Tibial artery (tissue), 4 donors: ENCODE measurements at regions not wholly inside any gene's neighbourhood (a gene's known extent, or its start where the extent isn't known, plus 50 kb on each side); places are given as distances from the start of the nearest gene placed in this dataset.

Experiments used
- DNase-seq, 2 donors: peaks; one replicate each; pipeline ENCODE4 v3.0.0-alpha.2; 2019
- H3K27ac ChIP-seq, 2 donors: fragments of 200-600 bp; sonication (generic) in 1 of 2; 1 replicate in 1 of 2; 2 replicates in 1 of 2; pipeline ENCODE4 v1.5.1; 2018 to 2019; ENCODE audit warnings: mild to moderate bottlenecking in 1 of 2
- H3K27me3 ChIP-seq, 2 donors: fragments of 200-600 bp; sonication (generic) in 1 of 2; one replicate each; pipeline versions ENCODE4 v1.5.1 to v1.6.0; 2016 to 2019
- H3K36me3 ChIP-seq, 3 donors: fragments of 200-600 bp; sonication (generic) in 2 of 3; one replicate each; pipeline ENCODE4 v1.5.1; 2016 to 2019; ENCODE audit warnings: mild to moderate bottlenecking in 2 of 3
- H3K4me1 ChIP-seq, 4 donors: fragments of 200-600 bp; sonication (generic) in 2 of 4; 1 replicate in 3 of 4; 2 replicates in 1 of 4; pipeline ENCODE4 v1.5.1; 2016 to 2019
- H3K4me3 ChIP-seq, 2 donors: fragments of 200-600 bp; sonication (generic) in 1 of 2; 1 replicate in 1 of 2; 2 replicates in 1 of 2; pipeline ENCODE4 v1.5.1; 2018 to 2019; ENCODE audit warnings: mild to moderate bottlenecking in 2 of 2
- H3K9me3 ChIP-seq, 3 donors: fragments of 200-600 bp; sonication (generic) in 1 of 3; one replicate each; pipeline ENCODE4 v1.5.1; 2016 to 2019
- intact Hi-C: fragments of 100-400 bp; cut with DNase I; formaldehyde crosslinking; loops from one replicate; pipeline ENCODE4 v1.15.0; 2023; ENCODE audit warnings: low total_unique reads
- TF ChIP-seq, protein P1 (sequence below), 2 experiments: fragments of 200-600 bp in 1 of 2; fragments of 450-650 bp in 1 of 2; IDR thresholded peaks; one replicate each; pipeline ENCODE4 v1.5.1; 2017 to 2019; ENCODE audit warnings: antibody characterized with exemption in 2 of 2, mild to moderate bottlenecking in 1 of 2, moderate library complexity in 1 of 2

DNA sequence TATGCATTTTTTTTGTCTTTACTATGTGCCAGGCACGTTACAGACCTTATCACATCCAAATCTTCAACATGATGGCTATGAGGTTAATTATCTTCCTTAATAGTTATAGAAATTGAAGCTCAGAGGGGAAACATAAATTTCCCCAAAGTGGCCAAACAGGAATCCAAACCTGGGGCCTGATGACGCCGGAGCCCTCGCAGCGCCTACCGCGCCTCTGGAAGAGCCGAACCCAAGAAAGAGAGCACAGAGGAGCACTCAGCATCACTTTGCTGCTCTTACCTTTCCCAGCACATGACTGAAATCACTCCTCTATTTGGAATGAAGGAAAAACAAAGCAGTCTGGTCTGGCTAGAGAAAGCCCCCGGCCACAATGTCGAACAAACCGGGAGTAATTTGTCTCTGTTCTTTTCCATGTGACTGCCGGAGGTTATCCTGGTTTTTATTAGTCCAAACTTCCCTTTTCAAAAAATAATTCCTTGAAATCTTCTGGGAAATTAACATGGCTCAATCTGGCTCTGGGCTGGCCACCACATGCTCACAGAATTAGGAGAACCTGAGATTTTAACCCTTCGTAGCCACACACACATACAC lies 195.5 kb downstream of the ADSS2 start:
- no peak for DNase-seq
- H3K9me3 ChIP-seq, result no peaks in the 10 kb centered on the region
- TF ChIP-seq, protein P1, sequence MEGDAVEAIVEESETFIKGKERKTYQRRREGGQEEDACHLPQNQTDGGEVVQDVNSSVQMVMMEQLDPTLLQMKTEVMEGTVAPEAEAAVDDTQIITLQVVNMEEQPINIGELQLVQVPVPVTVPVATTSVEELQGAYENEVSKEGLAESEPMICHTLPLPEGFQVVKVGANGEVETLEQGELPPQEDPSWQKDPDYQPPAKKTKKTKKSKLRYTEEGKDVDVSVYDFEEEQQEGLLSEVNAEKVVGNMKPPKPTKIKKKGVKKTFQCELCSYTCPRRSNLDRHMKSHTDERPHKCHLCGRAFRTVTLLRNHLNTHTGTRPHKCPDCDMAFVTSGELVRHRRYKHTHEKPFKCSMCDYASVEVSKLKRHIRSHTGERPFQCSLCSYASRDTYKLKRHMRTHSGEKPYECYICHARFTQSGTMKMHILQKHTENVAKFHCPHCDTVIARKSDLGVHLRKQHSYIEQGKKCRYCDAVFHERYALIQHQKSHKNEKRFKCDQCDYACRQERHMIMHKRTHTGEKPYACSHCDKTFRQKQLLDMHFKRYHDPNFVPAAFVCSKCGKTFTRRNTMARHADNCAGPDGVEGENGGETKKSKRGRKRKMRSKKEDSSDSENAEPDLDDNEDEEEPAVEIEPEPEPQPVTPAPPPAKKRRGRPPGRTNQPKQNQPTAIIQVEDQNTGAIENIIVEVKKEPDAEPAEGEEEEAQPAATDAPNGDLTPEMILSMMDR (IDR thresholded peaks at IDR 0.05), result no peak

DNA sequence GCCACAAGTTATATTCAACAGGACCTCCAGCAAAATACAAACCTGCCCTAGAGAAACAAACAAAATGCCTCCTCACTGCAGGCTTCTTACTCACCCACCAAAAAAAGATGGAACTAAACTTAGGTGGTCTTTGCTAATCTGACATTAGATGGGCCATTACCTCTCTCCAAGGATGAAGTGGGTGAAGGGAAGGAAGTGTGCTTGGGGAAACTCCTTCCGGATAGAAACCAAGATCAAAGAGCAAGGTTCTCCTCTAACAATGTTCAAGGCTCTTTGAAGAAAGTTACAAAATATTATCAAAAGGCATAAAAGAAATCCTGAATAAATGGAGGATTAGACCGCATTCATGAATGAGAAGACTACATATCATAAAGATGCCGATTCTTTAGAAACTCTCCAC lies 187.5 kb downstream of the ADSS2 start:
- no peak overlapping the region for H3K4me3 ChIP-seq
- intact Hi-C loops, result no loop called here
- H3K27ac ChIP-seq, result no peak overlapping the region
- TF ChIP-seq, protein P1 (IDR thresholded peaks at IDR 0.05), result no peak
- no peaks in the 10 kb centered on the region for H3K9me3 ChIP-seq
- H3K4me1 ChIP-seq, result no peaks in the 10 kb centered on the region
- no peaks in the 10 kb centered on the region for H3K36me3 ChIP-seq
- H3K27me3 ChIP-seq, result no peaks in the 10 kb centered on the region
- DNase-seq, result no peak

More for the DNA sequence above, 195.5 kb downstream of the ADSS2 start:
- Histone ChIP-seq H3K4me1 (no peaks in the 10 kb centered on the region), H3K4me3 (no peak overlapping the region), H3K36me3 (no peaks in the 10 kb centered on the region), H3K27me3 (peaks cover 0 to 9% of the 10 kb centered on the region in 2 donors), H3K27ac (no peak overlapping the region)
- intact Hi-C loops, result no loop called here

DNA sequence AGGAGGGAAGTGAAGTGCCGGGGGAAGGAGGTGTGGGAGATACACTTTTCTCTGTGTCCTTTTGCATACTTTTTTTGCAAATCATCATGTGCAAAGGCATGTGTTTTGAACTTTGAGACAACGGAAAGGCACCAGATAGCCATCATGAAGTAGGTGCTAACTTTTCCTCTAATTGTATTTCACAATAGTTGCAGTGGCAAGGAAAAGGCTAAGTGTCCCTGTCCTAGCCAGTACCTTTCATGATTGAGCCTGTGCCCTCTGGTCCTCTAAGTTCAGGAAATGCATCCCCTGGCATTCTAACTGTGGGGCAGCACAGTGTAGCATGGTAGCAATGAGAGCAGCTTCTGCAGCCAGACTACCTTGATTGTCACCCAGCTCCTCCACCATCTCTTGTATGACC lies 186.2 kb downstream of the ADSS2 start:
- Histone ChIP-seq H3K27ac (no peak overlapping the region), H3K4me1 (no peaks in the 10 kb centered on the region), H3K27me3 (no peaks in the 10 kb centered on the region), H3K36me3 (no peaks in the 10 kb centered on the region), H3K9me3 (peaks cover 0 to 6% (median 0%) of the 10 kb centered on the region in 3 donors), H3K4me3 (no peak overlapping the region)
- no peak for DNase-seq
- intact Hi-C loops, result no loop called here
- TF ChIP-seq, protein P1 (IDR thresholded peaks at IDR 0.05), result no peak

DNA sequence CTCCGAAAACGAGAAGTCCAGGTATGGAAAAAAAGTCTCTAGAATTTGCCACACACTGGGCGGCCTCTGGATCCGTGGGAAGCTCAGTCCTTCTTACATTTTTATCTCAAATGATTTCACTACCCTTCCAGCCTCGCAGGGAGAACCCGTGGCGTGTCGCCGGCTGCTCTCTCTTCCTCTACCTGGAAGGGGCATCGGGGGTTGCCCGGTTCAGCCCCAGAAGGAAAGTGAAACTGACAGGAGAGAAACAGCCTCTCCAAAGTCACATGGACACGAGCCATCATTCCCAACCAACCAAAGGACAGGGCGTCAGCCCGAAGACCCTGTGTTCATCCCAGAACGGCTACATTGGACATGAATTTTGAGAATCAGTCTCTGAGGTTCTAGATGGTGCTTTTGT lies 182.5 kb downstream of the ADSS2 start:
- intact Hi-C loops, result no loop called here

DNA sequence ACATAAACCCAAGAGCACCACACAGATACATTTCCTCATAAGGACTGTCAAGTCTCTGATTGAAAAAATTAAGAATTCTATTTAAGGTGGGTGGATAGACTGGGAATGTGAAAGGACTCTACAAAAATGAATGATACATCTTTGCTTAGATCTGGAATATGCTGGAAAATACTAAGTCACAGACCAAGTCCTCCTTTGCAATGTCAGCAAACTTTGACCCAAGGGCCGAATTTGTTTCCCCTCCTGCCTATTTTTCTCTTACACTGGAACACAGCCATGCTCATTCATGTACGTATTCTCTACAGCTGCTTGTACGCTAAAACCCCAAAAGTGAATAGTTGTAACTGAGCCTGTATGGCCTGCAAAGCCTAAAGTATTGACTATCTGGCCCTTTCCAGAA lies 180.7 kb downstream of the ADSS2 start:
- no peak overlapping the region for H3K27ac ChIP-seq
- TF ChIP-seq, protein P1 (IDR thresholded peaks at IDR 0.05), result no peak

More for the DNA sequence above, 182.5 kb downstream of the ADSS2 start:
- no peak overlapping the region for H3K4me3 ChIP-seq
- no peak for DNase-seq
- TF ChIP-seq, protein P1 (IDR thresholded peaks at IDR 0.05), result no peak
- H3K27me3 ChIP-seq, result no peaks in the 10 kb centered on the region
- peaks cover 0 to 9% (median 0%) of the 10 kb centered on the region in 3 donors for H3K9me3 ChIP-seq
- no peaks in the 10 kb centered on the region for H3K36me3 ChIP-seq
- no peak overlapping the region for H3K27ac ChIP-seq
- H3K4me1 ChIP-seq, result peaks cover 0 to 20% (median 10%) of the 10 kb centered on the region in 4 donors

More for the DNA sequence above, 180.7 kb downstream of the ADSS2 start:
- Histone ChIP-seq H3K9me3 (peaks cover 0 to 9% (median 0%) of the 10 kb centered on the region in 3 donors), H3K36me3 (no peaks in the 10 kb centered on the region), H3K4me3 (no peak overlapping the region), H3K4me1 (peaks cover 0 to 23% (median 11%) of the 10 kb centered on the region in 4 donors), H3K27me3 (no peaks in the 10 kb centered on the region)
- intact Hi-C loops, result loop anchor here (5.0 to 10.0 kb wide), 2 partner anchors 216 to 924 kb away; partner anchors contain the start of gene ZBTB18
- no peak for DNase-seq
